H4 (cell line): ENCODE measurements at regions not wholly inside any gene's neighbourhood (a gene's known extent, or its start where the extent isn't known, plus 50 kb on each side); places are given as distances from the start of the nearest gene placed in this dataset.

Source experiments
- DNase-seq: peaks from one replicate; pipeline ENCODE4 v3.0.0-alpha.2; 2015; ENCODE audit warnings: low spot score

DNA sequence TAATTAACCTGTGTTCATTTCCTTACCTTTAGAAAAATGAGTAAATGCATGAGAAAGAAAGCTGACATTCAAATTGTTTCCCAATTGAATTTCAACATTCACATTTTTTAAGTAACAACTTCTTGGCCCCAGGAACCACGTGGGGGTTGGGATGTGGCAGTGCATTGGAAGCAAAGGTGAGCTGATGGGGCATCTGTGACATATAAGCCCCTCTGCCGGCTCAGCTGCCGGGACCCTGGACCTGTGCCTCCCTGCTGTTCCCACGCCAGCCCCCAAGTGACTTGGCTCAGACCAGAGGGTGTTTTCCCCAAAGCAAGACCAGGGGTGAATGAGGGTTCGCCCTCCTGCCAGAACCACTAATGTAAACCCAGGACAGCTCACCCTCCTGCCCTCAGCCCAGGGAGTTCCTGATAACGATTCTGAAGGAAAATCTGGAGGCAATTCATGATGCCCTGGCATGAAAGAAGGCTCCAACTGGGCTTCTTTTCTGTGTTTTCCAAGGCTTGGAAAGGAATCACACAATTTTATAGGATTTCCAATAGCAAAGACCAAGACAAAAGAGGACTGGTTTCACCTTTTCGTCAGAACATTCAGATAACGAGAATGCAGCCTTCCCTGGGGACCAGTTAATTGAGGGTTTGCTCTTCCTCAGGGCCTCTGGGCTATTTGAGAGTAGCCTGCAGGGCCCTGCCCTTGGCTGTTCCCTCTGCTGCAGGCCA, 193.2 kb upstream of the TWIST2 start:
- DNase-seq: no peak

DNA sequence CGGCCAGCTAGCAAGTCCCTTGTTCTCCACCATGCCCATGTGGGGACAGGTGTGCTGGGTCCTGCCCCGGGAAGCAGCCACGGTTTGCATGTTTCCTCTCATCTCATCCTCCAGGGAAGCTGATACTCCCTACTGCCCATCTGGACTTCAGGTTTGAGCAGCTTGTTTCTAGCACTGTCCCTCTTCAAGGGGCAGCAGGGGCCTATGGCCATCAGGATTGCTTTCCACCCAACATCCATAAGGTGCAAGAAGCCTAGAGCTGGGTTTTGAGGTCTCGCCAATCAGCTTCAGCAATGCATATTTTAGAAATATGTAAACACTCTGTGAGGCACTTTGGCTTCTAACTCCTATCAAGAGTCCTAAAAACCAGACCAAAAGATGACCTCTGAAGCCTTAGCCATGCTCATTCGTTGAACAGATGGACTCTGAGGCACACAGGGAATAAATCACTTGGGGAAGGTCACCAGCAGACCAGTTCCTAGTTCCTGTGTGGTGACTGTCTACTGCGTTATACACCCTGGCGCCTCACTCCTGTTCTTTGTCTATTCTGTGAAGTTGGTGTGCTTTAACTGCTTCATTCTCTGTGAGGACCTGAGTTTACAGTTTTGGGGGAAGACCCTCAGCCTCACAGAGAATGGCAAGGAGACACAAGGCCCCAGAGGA, 192.6 kb upstream of the TWIST2 start:
- DNase-seq: no peak

DNA sequence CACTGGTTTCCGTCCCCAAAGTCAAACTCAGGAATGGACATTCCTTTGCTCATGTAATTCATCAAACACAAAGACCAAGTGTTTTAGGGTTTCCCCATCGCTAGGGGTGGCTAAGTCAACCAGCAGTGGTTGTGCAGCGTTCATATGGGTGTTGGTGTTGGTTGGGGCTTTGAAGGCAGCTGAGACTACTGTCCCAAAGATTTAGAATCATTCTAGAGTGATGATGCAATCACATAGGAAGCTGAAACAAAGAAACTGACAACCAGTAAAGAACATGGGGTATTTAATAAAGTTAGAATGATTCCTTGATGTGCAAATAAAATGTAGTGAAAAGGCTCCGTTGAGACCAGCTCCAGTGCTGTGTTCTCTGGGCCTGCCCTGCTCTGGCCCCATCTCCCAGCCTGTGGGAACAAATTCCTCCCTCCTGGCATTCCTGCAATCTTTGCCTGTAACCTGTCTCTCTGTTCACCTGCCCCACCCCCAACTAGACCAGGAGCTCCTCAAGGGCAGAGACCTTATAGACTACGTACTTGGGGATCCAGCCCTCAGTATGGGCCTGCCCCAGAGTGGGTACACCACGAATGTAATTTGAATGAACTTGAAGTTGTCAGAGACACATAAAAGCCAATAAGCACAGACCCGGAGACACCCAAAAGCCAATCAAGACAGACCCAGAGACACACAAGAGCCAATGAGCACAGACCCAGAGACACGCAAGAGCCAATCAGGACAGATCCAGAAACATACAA, 191.7 kb upstream of the TWIST2 start:
- no peak for DNase-seq

DNA sequence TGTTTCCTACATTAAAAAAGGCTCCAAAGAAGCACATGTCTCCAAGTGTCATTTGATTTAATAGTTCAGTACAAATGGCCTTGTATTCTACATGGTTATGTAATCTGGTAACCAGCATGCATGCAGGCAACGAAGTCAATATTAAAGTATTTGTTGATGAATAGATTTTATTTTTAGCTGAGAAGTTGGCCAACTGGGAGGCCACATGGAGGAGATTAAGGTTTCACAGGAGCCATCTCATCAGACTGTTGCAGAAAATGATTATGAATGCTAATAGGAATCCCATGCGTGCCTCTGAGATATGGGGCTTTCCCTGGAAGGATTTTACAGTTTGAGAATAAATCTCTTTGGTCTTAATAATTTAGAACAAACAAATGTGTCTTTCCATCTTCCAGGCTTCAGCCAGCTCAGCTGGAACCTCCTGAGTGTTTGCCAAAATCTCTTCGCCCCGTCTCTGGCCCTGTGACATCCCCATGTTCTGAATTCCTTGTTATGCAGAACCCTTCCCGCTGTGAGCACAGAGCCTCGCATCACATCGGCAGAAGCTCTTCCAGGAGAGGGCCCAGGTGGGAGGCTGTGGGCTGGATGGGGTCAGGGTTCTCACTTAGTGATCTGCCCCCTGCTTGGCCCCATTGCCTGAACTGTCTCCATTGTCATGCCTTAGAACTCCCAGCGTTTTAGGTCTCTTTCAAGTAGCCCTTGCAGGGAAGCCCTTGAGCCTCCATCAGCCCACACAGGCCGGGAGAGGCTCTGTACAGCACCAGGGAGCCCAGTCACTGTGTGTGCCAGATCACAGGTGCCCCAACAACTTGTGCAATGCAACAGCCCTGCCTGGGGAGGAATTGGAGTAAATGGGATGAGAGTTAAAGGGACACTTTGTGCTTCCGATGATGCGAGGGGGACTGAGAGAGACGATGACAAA, 190.5 kb upstream of the TWIST2 start:
- no peak for DNase-seq

DNA sequence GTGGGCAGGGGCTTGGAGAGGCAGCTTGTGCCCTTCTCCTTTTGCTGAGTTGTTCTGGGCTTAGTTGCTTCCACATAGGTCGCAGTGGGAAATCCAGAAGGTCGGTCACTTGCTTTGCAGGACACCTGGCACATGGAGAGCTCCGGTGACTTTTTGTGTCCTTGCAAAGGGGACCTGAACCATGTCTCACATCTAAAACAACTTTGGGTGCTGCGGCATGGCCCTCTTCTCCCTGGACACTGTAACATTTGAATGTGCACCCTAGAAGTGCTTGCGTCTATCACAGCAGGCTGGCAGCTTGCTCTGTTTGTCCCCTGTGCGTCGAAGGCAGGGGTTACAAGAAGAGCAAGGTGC, 189.9 kb upstream of the TWIST2 start:
- no peak for DNase-seq

DNA sequence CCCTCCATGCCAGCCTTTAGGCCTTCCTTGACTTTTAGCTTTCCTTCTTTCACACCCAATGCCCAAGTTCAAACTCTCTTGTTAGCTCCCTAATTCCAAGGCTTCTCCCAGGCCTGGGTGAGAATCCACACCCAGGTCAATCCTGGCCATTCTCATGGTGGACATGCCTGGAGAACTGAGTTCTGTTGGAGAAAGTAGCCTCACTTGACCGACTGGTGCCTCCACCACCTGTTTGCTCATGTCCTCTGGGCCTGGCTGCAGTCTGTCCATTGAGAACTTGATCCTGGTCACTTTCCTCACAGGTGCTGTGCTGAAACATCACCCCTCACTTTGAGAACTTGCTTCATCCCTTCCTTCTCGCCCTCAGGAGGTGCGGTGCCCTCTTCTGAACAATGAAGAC, 189.1 kb upstream of the TWIST2 start:
- no peak for DNase-seq

DNA sequence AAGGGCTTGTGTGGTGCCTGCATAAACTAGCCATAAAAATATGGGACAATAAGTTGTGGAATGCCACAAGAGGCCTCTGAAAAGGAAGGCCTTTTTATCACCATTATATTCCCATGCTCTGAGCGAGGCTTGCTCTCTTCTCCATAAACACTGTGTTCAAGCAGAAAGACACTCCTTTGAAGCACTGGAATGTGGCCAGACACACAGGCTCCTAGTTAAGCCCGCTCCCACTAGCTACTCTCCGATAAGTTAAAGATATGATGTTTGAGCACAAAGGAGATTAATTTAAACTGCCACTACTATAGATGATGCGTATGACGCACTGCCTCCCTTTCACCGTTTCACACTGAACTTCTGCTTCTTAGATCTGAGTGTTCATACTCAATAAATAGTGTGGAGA, 188.7 kb upstream of the TWIST2 start:
- DNase-seq: no peak

DNA sequence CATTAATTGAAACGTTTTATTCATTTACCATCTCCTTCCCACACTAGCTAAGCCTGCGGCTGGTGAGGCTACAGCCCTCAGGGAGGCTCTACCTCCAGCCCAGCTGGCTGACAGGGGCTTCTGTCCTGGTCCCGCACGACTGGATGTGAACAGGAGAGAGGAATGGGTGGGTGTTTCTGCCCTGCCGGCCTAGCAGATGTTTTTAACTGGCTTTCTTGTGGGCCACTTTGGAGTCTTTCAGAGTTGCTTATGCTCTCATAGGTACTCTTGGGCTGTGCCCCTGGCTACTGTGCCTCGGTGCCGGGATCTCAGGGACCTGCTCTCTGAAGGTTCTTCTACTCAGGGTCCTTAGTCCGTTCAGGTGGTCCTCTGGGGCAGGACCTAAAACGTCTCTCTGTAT, 184.3 kb upstream of the TWIST2 start:
- DNase-seq: no peak

DNA sequence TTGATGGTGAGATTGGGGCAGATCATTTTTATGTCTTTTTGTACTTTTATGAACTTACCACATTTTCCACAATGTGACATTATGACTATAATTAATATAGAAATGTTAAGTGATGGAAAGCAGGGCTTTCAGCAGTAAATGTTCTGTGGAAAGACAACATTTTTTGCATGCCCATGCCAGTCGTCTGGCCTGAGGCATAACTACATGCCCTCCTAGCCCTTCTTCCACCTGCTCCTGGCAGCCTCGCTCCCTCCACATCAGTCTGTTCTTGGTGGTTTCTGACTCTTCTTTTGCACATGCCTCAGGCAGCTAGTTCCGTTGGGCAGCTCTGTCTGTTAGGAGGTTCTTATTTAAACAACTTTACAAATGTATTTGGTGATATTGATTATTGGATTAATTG, 182.0 kb upstream of the TWIST2 start:
- DNase-seq: no peak

DNA sequence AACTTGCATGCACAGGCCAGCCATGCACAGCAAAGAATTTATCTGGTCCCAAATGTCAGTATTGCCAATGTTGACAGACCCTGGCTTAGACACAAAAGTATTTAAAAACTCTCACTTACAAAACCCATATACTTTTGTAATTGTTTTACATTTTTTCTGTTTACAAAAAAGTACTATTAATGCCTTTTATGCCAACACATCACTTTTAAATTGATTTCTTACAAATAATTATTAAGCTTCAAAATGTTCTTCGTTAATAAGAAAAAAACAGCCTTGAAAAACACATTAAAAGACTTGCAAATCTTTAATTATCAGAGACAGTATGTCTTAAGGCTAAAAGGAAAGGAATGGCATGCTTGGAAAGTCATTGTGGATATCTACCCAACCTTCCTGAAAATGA, 181.3 kb upstream of the TWIST2 start:
- no peak for DNase-seq

DNA sequence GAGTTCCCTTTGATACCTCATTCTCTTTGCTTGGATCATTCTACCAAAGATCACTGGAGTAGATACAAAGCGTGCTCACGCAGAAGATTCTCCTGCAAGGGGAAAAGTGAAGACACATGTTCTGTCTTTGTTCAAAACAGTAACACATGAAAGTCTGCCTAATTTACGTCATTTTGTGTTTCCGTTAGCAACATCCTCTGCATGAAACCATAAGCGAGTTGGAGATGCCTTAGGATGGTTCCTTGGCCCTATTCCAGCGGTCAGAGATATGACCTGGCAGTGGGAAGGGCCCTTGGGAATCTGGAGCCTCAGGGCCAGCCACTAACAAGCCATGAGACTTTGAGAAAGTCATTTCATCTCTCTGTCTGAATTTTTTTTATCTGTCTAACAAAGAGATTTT, 180.9 kb upstream of the TWIST2 start:
- DNase-seq: no peak

DNA sequence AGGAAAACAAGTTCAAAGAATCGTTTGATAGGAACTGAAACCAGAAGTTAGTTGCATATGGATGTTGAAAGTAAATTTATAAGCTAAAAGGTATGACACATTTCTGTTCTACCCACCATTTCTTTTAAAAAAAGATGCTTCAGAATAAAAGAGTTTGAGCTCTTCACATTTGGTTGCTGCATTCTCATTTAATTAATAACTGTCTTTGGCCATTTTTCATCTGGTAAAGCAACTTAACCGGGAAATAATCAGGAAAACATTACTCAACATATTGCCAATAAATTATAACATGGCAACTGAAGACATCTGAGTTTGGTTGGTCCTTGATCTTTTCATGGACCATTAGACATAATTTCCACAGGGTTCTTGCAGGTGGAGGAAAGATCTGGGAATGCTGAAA, 180.2 kb upstream of the TWIST2 start:
- DNase-seq: no peak

DNA sequence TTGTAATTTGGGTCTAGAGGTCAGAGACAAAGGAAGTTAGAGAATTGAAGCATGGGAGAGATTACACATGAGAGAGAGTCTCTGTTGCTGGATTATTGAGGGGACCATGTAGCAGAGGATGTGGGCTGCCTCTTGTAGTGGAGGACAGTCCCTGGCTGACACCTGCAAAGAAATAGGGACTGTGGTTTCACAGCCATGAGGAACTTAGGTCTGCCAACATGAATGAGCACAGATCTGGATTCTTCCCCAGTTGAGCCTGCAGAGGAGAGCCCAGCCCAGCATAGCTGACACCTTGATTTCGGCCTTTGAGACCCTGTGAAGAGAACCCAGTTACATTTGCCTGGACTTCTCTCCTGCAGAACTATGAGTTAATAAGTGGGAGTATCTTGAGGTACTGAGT, 179.5 kb upstream of the TWIST2 start:
- DNase-seq: no peak

DNA sequence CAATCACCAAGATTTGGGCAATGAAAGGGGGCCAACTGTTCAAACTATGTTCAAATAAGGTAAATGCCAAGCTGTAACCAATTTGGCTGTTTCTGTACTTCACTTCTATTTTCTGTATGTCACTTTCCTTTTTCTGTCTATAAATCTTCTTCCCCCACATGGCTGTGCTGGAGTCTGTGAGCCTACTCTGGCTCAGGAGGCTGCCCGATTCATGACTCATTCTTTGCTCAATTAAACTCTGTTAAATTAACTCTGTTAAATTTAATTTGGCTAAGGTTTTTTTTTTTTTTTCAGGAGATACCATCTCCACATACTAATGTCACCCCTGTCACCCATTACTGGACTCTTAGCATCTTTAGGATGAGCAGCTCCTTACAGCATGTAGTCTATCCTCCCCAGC, 178.8 kb upstream of the TWIST2 start:
- DNase-seq: no peak

DNA sequence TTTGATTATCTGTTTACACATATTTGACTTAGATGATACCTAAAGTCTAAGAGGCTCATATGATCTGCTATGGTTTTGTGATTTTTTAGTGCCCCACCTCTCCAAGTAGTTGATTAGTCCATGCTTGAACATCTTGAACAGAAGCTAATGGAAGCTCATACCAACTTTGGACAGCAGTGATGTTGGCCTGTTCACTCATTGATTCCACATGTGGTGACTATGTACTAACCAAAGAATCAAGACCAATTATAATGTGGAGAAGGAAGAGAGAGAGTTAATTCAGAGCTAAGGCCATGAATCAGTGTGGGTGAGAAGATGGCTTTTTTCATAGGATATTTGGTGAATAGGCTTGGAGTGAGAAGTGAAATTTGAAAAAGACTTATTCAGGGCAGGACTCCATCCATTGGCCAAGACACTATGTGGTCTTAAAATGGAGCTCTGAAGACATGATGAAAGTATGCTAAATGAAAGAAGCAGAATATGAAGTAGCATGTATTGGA, 178.3 kb upstream of the TWIST2 start:
- DNase-seq: no peak

DNA sequence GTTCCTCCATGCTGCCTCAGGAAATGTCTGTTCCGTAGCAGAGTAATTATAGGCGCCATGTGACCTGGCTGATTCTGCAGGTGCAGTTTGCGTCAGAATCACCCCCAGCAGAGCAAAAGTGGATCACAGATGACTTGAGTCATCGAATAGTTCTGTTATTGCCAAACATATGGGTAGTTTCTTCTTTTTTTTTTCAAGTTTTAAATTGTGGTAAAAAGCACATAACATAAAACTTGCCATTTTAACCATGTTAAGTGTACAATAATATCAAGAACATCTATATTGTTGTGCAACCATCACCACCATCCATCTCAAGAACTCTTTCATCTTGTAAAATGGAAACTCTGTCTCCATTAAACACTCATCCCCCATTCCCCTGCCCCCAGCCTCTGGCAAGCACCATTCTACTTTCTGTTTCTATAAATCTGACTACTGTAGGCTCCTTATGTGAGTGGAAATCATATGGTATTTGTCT, 177.7 kb upstream of the TWIST2 start:
- DNase-seq: no peak

DNA sequence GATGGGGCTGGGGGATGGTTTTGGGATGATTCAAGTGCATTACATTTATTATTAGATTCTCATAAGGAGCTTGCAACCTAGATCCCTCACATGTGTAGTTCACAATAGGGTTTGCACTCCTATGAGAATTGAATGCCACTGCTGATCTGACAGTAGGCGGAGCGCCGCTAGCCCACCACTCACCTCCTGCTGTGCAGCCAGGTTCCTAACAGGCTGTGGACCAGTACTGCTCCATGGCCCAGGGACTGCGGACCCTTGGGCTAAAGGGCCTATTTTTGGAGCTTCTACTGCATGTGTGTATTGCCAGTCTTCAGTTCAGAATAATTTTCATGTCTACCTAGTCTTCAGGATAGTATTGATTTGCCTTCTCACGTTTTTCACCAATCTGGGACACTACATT, 165.3 kb upstream of the TWIST2 start:
- no peak for DNase-seq

DNA sequence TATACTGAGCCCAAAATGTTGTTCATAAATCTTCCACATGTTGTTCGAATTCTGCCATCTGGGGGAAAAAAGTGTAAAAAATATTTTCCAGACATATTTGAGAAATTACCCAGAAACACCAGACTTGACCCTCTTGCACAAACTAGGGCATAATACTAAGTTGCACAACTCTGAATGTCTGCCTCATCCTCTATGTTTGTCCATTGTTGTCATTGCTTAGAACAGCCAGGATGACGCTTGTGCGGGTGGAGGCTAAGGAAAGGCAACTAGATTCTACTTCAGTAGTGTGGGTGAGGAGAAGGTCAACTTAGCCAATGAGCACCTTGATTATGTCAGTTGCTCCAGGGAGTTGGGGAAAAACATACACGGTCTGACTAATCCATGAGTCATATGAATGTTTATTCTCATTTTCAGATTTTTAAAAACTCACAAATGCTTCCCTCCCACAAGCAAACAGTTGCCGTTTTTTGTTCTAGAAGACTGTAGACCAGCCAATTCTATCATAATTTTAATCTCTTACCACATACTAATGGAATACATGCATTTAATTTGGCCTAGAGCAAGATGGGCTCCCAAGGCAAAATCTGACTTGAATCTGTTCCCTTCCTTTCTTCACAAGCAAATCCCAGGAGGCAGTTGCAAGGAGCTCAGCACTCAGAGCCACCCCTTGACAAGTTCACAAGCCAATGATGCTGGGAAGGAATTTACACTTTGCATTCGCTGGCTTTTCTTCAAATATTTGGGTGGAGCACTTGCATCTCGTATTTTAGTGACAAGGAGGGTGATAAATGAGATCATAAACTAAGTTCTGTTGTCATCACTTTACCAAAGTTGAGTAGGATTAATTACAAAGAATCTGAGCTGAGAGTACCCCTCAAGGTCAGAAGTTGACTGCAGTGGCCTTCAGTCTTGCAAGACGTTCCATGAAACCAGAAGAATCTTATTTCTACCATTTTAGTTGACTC, 163.2 kb upstream of the TWIST2 start:
- peak; percentile 97 for DNase-seq

DNA sequence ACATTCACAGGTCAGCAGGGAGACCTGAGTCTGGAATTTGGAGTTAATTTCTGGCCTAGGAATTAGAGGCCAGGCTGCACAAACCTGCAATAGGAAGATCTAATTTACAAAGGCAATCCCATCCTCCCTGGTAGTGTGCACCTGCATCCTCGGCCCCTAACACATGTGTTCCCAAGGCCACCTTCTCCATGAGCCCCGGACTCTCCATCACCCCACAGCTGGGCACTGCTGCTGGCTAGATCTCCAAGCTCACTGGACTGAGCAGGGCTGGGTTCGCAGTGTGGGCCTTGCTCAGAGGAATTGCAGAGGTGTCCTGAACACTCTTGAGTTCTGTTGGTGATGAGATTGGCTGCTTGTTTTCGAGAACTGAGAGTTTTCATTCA, 162.6 kb upstream of the TWIST2 start:
- no peak for DNase-seq

DNA sequence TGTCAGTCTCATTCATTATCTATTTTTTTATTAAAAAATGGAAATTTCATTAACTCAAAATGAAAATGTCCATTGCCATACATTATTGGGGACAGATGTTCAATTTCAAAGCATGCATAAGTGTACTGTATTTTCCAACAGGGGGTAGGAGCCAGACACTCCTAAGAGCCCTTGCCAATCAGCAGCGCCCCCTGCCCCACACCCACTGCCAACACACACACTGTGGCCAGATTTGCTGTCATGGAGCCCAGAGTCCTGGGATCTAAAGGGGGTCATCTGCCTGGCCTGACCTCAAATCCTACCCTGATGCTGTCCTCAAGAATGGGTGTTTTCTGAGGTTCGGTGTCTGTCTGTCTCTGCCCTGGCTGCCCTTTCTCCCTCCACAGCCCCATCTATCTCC, 162.2 kb upstream of the TWIST2 start:
- no peak for DNase-seq

DNA sequence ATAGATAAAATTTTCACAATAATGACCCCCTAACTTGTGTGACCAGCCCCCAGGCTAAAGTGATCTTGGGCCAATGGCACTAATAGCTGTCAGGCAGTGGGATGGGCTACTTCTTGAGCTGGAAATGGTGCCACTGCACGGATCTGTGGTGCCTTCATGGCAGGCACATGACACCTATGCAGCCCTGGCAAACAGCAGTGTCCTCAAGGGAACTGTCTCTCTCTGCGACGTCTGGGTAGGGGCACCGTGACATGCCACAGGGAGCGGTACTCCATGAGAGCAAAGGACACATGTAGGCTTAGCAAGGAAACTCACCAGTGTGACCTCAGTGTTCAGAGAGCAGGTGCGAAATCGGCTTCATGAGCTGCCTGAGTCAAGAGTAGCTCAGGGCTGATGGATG, 161.7 kb upstream of the TWIST2 start:
- no peak for DNase-seq
